ENCODE measurements at regions not wholly inside any gene's neighbourhood (a gene's known extent, or its start where the extent isn't known, plus 50 kb on each side); places are given as distances from the start of the nearest gene placed in this dataset.

DNA sequence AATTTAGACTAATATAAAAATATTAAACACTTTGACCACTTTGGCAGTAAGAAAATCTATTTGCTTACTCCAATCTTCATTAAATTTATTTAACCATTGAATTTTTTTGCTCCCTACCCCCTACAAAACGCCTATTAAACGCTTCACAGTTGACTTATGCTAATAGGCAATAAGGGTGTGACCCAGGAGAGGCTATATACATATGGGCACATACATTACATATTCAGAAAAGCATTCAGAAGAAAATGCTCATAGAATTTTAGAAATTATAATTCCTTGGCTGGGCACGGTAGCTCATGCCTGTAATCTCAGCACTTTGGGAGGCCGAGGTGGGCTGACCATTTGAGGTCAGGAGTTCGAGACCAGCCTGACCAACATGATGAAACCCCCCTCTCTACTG is 95.6 kb upstream of the STARD13 start:
- TF ChIP-seq POLR2A (IDR thresholded peaks at IDR 0.05; ENCODE audit: low read depth) (no peak), POLR2AphosphoS5 (IDR thresholded peaks at IDR 0.05) (no peak), EP300 (IDR thresholded peaks at IDR 0.05) (no peak)
- TF ChIP-seq, protein P1, sequence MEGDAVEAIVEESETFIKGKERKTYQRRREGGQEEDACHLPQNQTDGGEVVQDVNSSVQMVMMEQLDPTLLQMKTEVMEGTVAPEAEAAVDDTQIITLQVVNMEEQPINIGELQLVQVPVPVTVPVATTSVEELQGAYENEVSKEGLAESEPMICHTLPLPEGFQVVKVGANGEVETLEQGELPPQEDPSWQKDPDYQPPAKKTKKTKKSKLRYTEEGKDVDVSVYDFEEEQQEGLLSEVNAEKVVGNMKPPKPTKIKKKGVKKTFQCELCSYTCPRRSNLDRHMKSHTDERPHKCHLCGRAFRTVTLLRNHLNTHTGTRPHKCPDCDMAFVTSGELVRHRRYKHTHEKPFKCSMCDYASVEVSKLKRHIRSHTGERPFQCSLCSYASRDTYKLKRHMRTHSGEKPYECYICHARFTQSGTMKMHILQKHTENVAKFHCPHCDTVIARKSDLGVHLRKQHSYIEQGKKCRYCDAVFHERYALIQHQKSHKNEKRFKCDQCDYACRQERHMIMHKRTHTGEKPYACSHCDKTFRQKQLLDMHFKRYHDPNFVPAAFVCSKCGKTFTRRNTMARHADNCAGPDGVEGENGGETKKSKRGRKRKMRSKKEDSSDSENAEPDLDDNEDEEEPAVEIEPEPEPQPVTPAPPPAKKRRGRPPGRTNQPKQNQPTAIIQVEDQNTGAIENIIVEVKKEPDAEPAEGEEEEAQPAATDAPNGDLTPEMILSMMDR (IDR thresholded peaks at IDR 0.05): no peak

All from esophagus muscularis mucosa (tissue), 4 donors.